ENCODE measurements at regions not wholly inside any gene's neighbourhood (a gene's known extent, or its start where the extent isn't known, plus 50 kb on each side); places are given as distances from the start of the nearest gene placed in this dataset.
"Not testable (repeated sequence)": the region's sequence is repeated elsewhere in the genome, so short reads cannot be mapped to it uniquely, and the experiment has no call there.

DNA sequence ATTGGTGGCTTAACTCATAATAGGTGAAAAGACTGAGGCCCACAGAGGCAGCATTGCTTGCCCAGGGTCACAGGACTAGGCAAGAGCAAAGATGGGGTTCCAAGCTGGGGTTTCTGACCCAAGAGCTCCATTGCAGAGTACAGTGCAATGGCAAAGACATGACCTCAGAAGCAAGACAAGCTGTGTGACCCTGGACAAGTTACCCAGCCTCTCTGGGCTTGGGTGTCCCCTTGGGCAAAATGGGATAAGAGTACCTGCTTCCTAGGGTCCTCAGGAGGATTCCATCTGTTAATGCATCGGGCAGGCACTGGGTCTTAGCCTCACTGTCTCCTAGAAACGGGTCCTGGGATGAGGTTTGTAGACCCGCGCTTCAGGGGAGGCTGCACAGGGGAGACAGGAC lies 111.6 kb upstream of the NCOR2 start:
- intact Hi-C loops (cut with DNase I) = no loop called here
- DNase-seq = no peak

- intact Hi-C loops (cut with DNase I) = no loop called here
- no peak for DNase-seq
Measured at GRCh38 chr12:124678421-124678893, 111.0 kb upstream of the NCOR2 start.

- intact Hi-C loops (cut with DNase I) = no loop called here
- no peak for DNase-seq
Measured at GRCh38 chr12:124677552-124678356, 110.3 kb upstream of the NCOR2 start.

DNA sequence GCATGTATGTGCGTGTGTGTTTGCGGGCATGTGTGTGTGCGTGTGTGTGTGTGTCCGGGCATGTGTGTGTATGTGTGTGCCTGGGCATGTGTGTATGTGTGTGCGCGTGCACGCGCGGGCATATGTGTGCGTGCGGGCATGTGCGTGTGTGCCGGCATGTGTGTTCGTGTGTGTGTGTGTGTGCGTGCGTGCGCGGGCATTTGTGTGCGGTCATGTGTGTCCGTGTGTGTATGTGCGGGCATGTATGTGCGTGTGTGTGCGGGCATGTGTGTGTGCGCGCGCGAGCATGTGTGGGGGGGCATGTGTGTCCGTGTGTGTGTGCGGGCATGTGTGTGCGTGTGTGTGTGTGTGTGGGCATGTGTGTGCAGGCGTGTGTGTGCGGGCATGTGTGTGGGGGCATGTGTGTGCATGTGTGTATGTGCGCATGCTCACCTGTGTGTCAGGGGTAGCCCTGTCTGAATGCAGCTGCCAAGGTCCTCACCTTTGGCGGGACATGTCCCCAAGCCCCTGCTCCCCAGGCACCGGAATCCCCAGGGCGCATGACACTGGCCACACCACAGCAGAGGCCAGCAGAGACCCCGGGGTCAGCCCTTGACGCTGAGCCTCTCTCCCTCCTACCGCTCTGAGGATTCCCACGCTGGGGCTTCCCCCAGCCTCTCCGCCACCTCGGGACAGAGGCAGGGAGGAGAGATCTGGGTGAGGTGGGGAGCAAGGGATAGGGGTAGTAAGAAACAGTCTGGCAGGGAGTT lies 109.5 kb upstream of the NCOR2 start:
- intact Hi-C loops (cut with DNase I) = no loop called here
- no peak for DNase-seq

DNA sequence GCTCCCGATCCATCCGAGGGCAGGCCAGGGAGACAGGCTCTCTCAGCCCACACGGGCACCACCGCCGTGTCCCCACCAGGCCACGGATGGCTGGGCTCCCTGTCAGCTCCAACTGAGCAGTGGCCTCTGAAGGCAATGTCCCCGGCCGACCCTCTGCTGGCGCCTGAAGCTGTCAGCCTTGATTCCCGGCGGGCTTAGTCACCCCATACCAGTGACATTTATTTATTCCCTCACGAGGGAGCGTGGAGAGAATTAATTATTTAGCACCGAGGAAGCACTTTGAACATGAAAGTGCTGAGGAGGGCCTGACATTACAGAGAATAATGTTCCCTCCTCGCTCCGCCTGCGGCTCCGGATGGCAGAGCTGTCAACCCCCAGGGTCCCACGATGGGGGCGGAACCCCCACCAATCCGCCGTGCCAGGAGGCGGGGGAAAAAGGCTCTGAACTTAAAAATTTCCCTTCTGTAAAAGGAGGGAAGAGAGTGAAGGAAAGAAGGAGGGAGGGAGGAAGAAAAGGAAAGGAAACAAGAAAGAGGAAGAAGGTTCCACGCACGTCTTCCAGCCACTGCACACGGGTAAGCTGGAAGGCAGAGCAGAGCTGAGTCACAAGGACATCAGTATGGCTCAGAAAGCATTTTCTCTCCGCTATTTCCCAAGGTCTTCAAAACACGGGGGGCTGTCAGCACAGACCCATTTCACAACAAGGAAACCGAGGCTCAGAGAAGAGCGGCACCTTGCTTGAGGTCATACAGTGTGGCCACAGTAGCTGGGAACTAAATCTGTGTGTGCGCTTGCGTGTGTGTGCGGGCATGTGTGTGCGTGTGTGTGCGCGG lies 108.7 kb upstream of the NCOR2 start:
- intact Hi-C loops (cut with DNase I) = no loop called here
- DNase-seq = peak in 31 of 42 donors; percentile 36 to 88 (median 62)

DNA sequence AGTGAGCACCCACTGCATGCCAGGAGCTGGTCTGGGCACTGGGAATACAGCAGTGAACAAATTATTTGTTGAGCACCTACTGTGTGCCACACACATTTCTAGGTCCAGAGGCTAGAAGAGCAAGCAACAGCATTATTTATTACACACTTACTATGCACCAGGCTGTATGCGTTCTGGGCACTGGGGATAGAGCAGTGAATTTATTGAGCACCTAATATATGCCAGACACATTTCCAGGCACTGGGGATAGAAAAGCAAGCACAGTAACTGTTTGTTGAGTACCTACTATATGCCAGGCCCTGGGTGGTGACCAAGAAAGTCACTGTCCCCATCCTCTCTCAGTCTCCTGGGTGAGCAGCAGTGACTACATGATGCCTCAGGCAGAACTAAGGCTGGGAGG lies 107.5 kb upstream of the NCOR2 start:
- intact Hi-C loops (cut with DNase I) = no loop called here
- DNase-seq = no peak

- intact Hi-C loops (cut with DNase I) = no loop called here
- peak; percentile 72 to 96 (median 90) for DNase-seq
Measured at GRCh38 chr12:124673801-124674617, 106.6 kb upstream of the NCOR2 start.

- DNase-seq; intact Hi-C loops (cut with DNase I): not testable (repeated sequence)
Measured at GRCh38 chr12:124669271-124669721, 101.9 kb upstream of the NCOR2 start.

DNA sequence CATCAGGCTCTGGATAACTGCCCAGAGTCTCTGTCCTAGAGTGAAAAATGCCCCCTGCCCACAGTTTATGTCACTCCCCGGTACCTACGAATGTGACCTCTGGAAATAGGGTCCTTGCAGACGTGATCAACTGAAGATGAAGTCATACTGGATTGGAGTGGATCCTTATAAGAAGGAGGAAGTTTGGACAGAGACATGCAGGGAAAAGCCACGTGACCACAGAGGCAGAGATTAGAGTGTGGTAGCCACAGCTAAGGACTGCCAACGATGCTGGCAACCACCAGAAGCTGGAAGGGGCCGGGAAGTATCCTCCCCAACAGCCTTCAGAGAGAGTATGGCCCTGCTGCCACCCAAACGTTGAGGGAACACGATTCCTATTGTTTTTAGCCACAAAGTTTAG lies 101.2 kb upstream of the NCOR2 start:
- intact Hi-C loops (cut with DNase I) = no loop called here
- no peak for DNase-seq

GRCh38 chr12:124667506-124668326 lies 100.3 kb upstream of the NCOR2 start:
- no peak for DNase-seq
- intact Hi-C loops (cut with DNase I) = no loop called here

DNA sequence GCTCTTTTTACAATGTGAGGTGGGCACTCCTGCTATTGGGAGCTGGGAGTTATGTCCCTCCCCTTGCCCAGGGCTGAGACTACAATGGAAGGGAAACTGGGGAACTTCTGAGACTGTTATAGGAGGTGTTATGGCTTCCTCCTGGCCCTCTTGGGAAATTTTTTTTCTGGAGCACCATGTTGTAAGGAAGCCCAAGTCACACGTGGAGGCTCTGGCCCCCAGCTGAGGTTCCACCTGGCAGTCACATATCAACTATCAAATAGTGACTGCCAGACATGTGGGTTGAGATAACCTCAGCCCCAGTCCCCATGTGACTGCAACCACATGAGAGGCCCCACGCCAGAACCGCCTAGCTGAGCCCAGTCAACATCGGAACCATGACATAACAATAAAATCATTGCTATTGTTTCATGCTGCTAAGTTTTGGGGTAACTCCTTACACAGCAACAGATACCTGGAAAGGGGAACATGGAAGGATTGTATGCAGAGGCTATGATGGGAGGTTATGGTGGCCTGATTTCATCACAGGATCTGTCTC lies 99.4 kb upstream of the NCOR2 start:
- DNase-seq = no peak
- intact Hi-C loops (cut with DNase I) = no loop called here

DNA sequence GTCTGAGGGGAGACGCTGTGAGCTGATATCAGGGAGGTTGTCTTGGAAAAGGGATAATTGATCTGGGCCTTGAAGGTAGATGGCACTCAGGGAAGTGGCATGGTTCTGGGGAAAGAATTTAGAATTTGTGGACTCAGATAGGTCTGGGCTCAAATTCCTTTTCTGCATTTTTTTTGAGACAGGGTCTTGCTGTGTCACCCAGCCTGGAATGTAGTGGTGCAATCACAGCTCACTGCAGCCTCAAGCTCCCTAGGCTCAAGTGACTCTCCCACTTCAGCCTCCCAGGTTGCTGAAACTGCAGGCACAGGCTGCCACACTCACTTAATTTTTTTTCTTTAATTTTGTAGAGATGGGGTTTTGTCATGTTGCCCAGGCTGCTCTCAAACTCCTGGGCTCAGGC lies 98.1 kb upstream of the NCOR2 start:
- DNase-seq = no peak
- intact Hi-C loops (cut with DNase I) = no loop called here

DNA sequence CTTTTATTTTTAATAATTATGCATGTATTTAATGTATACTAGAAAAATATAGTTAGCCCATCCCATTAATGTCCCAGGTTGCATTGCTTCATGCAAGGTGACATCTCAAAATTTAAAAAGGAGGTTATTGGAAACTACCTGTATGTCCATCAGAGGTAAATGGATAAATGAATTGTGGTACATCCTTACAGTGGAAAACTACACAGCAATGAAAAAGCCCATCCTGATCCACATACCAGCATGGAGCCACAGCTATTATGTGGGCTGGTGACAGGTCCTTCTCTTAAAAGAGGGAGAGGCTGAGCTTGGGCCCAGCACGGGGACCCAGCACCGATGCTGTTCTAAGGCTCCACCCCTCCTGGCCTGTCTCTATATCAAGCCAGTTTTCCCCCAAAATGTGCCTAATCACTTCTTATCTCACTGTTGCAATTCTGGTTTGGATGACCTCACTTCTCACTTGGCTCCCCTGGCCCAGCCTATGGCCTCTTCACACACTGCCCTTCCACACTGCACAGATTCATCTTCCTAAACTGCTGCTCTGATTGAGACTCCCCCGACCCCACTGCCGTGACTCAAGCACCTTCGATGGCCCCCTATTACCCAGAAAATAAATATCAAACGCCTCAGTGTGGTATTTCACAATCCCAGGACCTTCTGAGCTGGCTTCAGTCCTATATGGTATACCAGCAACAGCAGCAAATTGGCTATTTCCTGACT lies 97.1 kb upstream of the NCOR2 start:
- no peak for DNase-seq
- intact Hi-C loops (cut with DNase I) = loop anchor here (5.0 kb wide), 1 partner anchor 83 kb away; no protein-coding TSS in a partner anchor

DNA sequence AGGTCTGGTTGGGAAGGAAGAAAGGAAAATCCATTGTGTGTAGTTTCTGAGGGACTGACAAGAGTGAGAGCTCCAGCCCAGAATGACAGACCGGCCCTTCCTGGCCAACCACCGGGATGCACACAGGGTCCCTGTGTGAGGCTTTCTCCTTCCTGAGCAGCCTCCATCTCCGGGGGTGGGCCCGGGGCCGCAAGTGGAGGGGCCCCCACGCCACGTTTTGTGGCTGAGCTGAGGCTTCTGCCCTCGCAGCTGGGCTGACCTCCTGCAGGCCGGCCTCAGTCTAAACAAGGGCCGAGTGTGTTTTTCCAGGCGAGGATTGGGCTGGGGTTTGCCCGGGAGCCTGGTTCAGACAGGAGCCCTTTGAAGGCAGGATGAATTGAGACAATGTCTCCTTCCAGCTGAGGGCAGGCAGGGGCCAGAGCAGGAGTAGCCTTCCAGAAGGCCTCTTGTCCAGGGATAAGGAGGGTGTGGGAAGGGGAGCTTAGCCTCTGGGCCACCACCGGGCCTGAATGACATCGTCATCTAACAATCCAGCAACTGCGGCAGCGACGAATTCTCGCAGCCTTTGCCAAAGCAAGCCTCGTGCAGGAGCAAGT lies 96.5 kb upstream of the NCOR2 start:
- intact Hi-C loops (cut with DNase I) = loop anchor here (5.0 kb wide), 1 partner anchor 83 kb away; no protein-coding TSS in a partner anchor
- peak; percentile 71 to 94 (median 88) for DNase-seq

DNA sequence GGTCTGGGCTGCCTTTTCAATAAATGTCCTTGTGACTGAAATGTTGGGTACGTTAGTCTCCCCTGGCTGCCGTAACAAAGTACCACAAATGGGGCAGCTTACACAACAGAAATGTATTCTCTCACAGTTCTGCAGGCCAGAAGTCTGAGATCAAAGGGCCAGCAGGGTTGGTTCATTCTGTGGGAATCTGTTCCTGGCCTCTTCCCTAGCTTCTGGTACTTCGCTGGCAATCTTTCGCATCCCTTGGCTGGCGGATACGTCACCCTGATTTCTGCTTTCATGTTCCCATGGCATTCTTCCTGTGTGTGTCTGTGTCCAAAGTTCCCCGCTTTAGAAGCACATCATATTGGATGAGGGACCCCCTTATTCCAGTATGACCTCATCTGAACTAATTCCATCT lies 95.8 kb upstream of the NCOR2 start:
- peak in 8 of 42 donors; percentile 31 to 69 (median 52) for DNase-seq
- intact Hi-C loops (cut with DNase I) = loop anchor here (5.0 kb wide), 1 partner anchor 84 kb away; no protein-coding TSS in a partner anchor

GRCh38 chr12:124661341-124661740 lies 93.9 kb upstream of the NCOR2 start:
- DNase-seq = peak in 29 of 42 donors; percentile 34 to 80 (median 59)
- intact Hi-C loops (cut with DNase I) = loop anchor here (5.0 kb wide), 1 partner anchor 86 kb away; no protein-coding TSS in a partner anchor
